Neural crest cell (in vitro differentiated cells): ENCODE measurements at regions not wholly inside any gene's neighbourhood (a gene's known extent, or its start where the extent isn't known, plus 50 kb on each side); places are given as distances from the start of the nearest gene placed in this dataset.

Experiments
- DNase-seq: peaks from one replicate; pipeline ENCODE4 v3.0.0; 2021; ENCODE audit warnings: low read depth, mixed read lengths, low spot score
- H3K27ac Mint-ChIP-seq: one replicate; pipeline ENCODE4 v1.8.0; 2021; ENCODE audit warnings: mild to moderate bottlenecking, mixed read lengths; ENCODE audit not compliant: unreplicated experiment
- H3K27me3 Mint-ChIP-seq: 2 replicates; pipeline ENCODE4 v1.8.0; 2021; ENCODE audit warnings: low read depth, mild to moderate bottlenecking, mixed read lengths
- H3K36me3 Mint-ChIP-seq: 2 replicates; pipeline ENCODE4 v1.8.0; 2021; ENCODE audit warnings: low read depth, mild to moderate bottlenecking, mixed read lengths
- H3K4me1 Mint-ChIP-seq: 2 replicates; pipeline ENCODE4 v1.8.0; 2021; ENCODE audit warnings: mixed read lengths
- H3K4me3 Mint-ChIP-seq: one replicate; pipeline ENCODE4 v1.8.0; 2021; ENCODE audit warnings: mild to moderate bottlenecking, mixed read lengths
- H3K9me3 Mint-ChIP-seq: 2 replicates; pipeline ENCODE4 v1.8.0; 2021; ENCODE audit warnings: mixed read lengths
- CTCF ChIP-seq: fragments of 200-600 bp; sonication (generic); conservative IDR thresholded peaks from 2 replicates; pipeline ENCODE4 v1.5.0; 2021; ENCODE audit warnings: antibody characterized with exemption, mild to moderate bottlenecking

- TF ChIP-seq CTCF, result no peak
- Mint-ChIP-seq H3K4me3 (no peak overlapping the region), H3K4me1 (no peaks in the 10 kb centered on the region), H3K36me3 (no peaks in the 10 kb centered on the region), H3K9me3 (no peaks in the 10 kb centered on the region), H3K27ac (no peak overlapping the region), H3K27me3 (no peaks in the 10 kb centered on the region)
- no peak for DNase-seq
These were observed 249.9 kb upstream of the LRTM1 start for GRCh38 chr3:55177749-55178148.

- Mint-ChIP-seq H3K27me3 (no peaks in the 10 kb centered on the region), H3K27ac (no peak overlapping the region), H3K4me1 (no peaks in the 10 kb centered on the region), H3K9me3 (peaks cover 3% of the 10 kb centered on the region), H3K4me3 (no peak overlapping the region), H3K36me3 (no peaks in the 10 kb centered on the region)
- DNase-seq, result no peak
- TF ChIP-seq CTCF, result no peak
These were observed 247.6 kb upstream of the LRTM1 start for GRCh38 chr3:55175423-55175822.

- no peak overlapping the region for H3K27ac Mint-ChIP-seq
- H3K4me3 Mint-ChIP-seq, result no peak overlapping the region
- DNase-seq, result no peak
- peaks cover 6% of the 10 kb centered on the region for H3K4me1 Mint-ChIP-seq
- peaks cover 3% of the 10 kb centered on the region for H3K9me3 Mint-ChIP-seq
- H3K36me3 Mint-ChIP-seq, result no peaks in the 10 kb centered on the region
- H3K27me3 Mint-ChIP-seq, result no peaks in the 10 kb centered on the region
- no peak for TF ChIP-seq CTCF
These were observed 246.9 kb upstream of the LRTM1 start for GRCh38 chr3:55174747-55175146.

- no peak for TF ChIP-seq CTCF
- no peaks in the 10 kb centered on the region for H3K27me3 Mint-ChIP-seq
- peaks cover 3% of the 10 kb centered on the region for H3K9me3 Mint-ChIP-seq
- peaks cover 6% of the 10 kb centered on the region for H3K4me1 Mint-ChIP-seq
- no peaks in the 10 kb centered on the region for H3K36me3 Mint-ChIP-seq
- DNase-seq, result no peak
- no peak overlapping the region for H3K4me3 Mint-ChIP-seq
- H3K27ac Mint-ChIP-seq, result no peak overlapping the region
These were observed 245.6 kb upstream of the LRTM1 start for GRCh38 chr3:55173504-55173903.

GRCh38 chr3:55172913-55173312 lies 245.1 kb upstream of the LRTM1 start:
- no peak for DNase-seq
- Mint-ChIP-seq H3K36me3 (no peaks in the 10 kb centered on the region), H3K4me3 (no peak overlapping the region), H3K27me3 (no peaks in the 10 kb centered on the region), H3K27ac (peak overlapping the region; percentile 79), H3K9me3 (peaks cover 3% of the 10 kb centered on the region), H3K4me1 (peaks cover 6% of the 10 kb centered on the region)
- no peak for TF ChIP-seq CTCF

- Mint-ChIP-seq H3K4me3 (no peak overlapping the region), H3K27ac (no peak overlapping the region), H3K27me3 (no peaks in the 10 kb centered on the region), H3K36me3 (no peaks in the 10 kb centered on the region), H3K4me1 (peaks cover 10% of the 10 kb centered on the region), H3K9me3 (peaks cover 7% of the 10 kb centered on the region)
- TF ChIP-seq CTCF, result no peak
- no peak for DNase-seq
These were observed 242.6 kb upstream of the LRTM1 start for GRCh38 chr3:55170444-55170843.
